ENCODE measurements at regions not wholly inside any gene's neighbourhood (a gene's known extent, or its start where the extent isn't known, plus 50 kb on each side); places are given as distances from the start of the nearest gene placed in this dataset.
"Not testable (repeated sequence)": the region's sequence is repeated elsewhere in the genome, so short reads cannot be mapped to it uniquely, and the experiment has no call there.

GRCh38 chrX:817759-818300 is 187.2 kb downstream of the SHOX start:
- no peak overlapping the region for H3K4me3 ChIP-seq
- H3K9me3 ChIP-seq, result peaks cover 0 to 54% (median 17%) of the 10 kb centered on the region in 8 donors
- H3K27ac ChIP-seq, result no peak overlapping the region
- intact Hi-C loops (cut with DNase I; ENCODE audit: low total_unique reads), result no loop called here
- 92 to 97% (median 94%) methylated on average over 9 of the region's 9 CpGs for WGBS, 5 donors
- no peaks in the 10 kb centered on the region for H3K36me3 ChIP-seq
- DNase-seq, result no peak
- H3K27me3 ChIP-seq (replicated peaks in 1 of 7), result no peaks in the 10 kb centered on the region
- no peaks in the 10 kb centered on the region for H3K4me1 ChIP-seq
- TF ChIP-seq POLR2A (IDR thresholded peaks at IDR 0.05), result no peak

GRCh38 chrX:817147-817546 is 186.6 kb downstream of the SHOX start:
- DNase-seq; H3K27ac ChIP-seq; H3K27me3 ChIP-seq (replicated peaks in 1 of 7); H3K4me3 ChIP-seq; H3K4me1 ChIP-seq; intact Hi-C loops (cut with DNase I; ENCODE audit: low total_unique reads); H3K36me3 ChIP-seq: not testable (repeated sequence)
- peaks cover 0 to 50% (median 14%) of the 10 kb centered on the region in 8 donors for H3K9me3 ChIP-seq
- WGBS, 5 donors, result 86 to 92% (median 89%) methylated on average over 9 of the region's 9 CpGs

GRCh38 chrX:816411-816810 is 185.8 kb downstream of the SHOX start:
- H3K27ac ChIP-seq, result no peak overlapping the region
- intact Hi-C loops (cut with DNase I; ENCODE audit: low total_unique reads), result no loop called here
- no peak overlapping the region for H3K4me3 ChIP-seq
- DNase-seq, result no peak
- H3K4me1 ChIP-seq, result no peaks in the 10 kb centered on the region
- TF ChIP-seq CTCF (IDR thresholded peaks at IDR 0.05 in 8 of 11, conservative IDR thresholded peaks at IDR 0.05 in 3 of 11), result no peak
- peaks cover 0 to 48% (median 14%) of the 10 kb centered on the region in 8 donors for H3K9me3 ChIP-seq
- no peaks in the 10 kb centered on the region for H3K36me3 ChIP-seq
- no peaks in the 10 kb centered on the region for H3K27me3 ChIP-seq (replicated peaks in 1 of 7)
- 91 to 96% (median 94%) methylated on average over 14 of the region's 14 CpGs for WGBS, 5 donors

GRCh38 chrX:810186-810585 is 179.6 kb downstream of the SHOX start:
- no peak overlapping the region for H3K27ac ChIP-seq
- TF ChIP-seq POLR2A (IDR thresholded peaks at IDR 0.05) (no peak), POLR2AphosphoS5 (IDR thresholded peaks at IDR 0.05) (no peak), CTCF (IDR thresholded peaks at IDR 0.05 in 8 of 11, conservative IDR thresholded peaks at IDR 0.05 in 3 of 11) (no peak)
- peaks cover 0 to 24% (median 1%) of the 10 kb centered on the region in 8 donors for H3K9me3 ChIP-seq
- no peaks in the 10 kb centered on the region for H3K4me1 ChIP-seq
- intact Hi-C loops (cut with DNase I; ENCODE audit: low total_unique reads), result no loop called here
- WGBS, 5 donors, result 85 to 94% (median 90%) methylated on average over 5 of the region's 5 CpGs
- DNase-seq, result peak; percentile 29
- no peaks in the 10 kb centered on the region for H3K36me3 ChIP-seq
- H3K4me3 ChIP-seq, result no peak overlapping the region
- H3K27me3 ChIP-seq (replicated peaks in 1 of 7), result peaks cover 0 to 18% (median 0%) of the 10 kb centered on the region in 7 donors

GRCh38 chrX:809081-809480 is 178.5 kb downstream of the SHOX start:
- H3K4me1 ChIP-seq, result no peaks in the 10 kb centered on the region
- no peak overlapping the region for H3K27ac ChIP-seq
- intact Hi-C loops (cut with DNase I; ENCODE audit: low total_unique reads), result no loop called here
- peaks cover 0 to 18% (median 0%) of the 10 kb centered on the region in 7 donors for H3K27me3 ChIP-seq (replicated peaks in 1 of 7)
- no peak overlapping the region for H3K4me3 ChIP-seq
- H3K9me3 ChIP-seq, result peaks cover 0 to 21% (median 0%) of the 10 kb centered on the region in 8 donors
- no peak for TF ChIP-seq POLR2A (IDR thresholded peaks at IDR 0.05)
- TF ChIP-seq POLR2AphosphoS5 (IDR thresholded peaks at IDR 0.05), result no peak
- no peak for TF ChIP-seq CTCF (IDR thresholded peaks at IDR 0.05 in 8 of 11, conservative IDR thresholded peaks at IDR 0.05 in 3 of 11)
- DNase-seq, result no peak
- H3K36me3 ChIP-seq, result no peaks in the 10 kb centered on the region
- 89 to 96% (median 92%) methylated on average over 11 of the region's 11 CpGs for WGBS, 5 donors
